Ovary (tissue), 7 donors: ENCODE measurements at regions not wholly inside any gene's neighbourhood (a gene's known extent, or its start where the extent isn't known, plus 50 kb on each side); places are given as distances from the start of the nearest gene placed in this dataset.

Experiments
- DNase-seq, 5 donors: peaks; one replicate each; pipeline ENCODE4 v3.0.0-alpha.2; 2019 to 2020
- H3K27ac ChIP-seq, 2 donors: fragments of 200-600 bp; one replicate each; pipeline versions ENCODE4 v1.5.1 to v1.8.0; 2019 to 2022
- H3K27me3 ChIP-seq: fragments of 200-600 bp; one replicate; pipeline ENCODE4 v1.8.0; 2022
- H3K36me3 ChIP-seq: fragments of 200-600 bp; sonication (generic); one replicate; pipeline ENCODE4 v1.5.1; 2019
- H3K4me1 ChIP-seq: one replicate; pipeline ENCODE4 v1.8.1; 2013; ENCODE audit warnings: mild to moderate bottlenecking, moderate library complexity; ENCODE audit not compliant: insufficient read depth
- H3K4me3 ChIP-seq: fragments of 200-600 bp; sonication (generic); one replicate; pipeline ENCODE4 v1.5.1; 2017
- H3K9me3 ChIP-seq, 2 donors: fragments of 200-600 bp in 1 of 2; sonication (generic) in 1 of 2; one replicate each; pipeline versions ENCODE4 v1.5.1 to v1.8.1; 2013 to 2019; ENCODE audit warnings: mild to moderate bottlenecking in 1 of 2, moderate library complexity in 1 of 2
- EP300 ChIP-seq: sonication (generic); formaldehyde crosslinking; IDR thresholded peaks from one replicate; pipeline ENCODE4 v1.6.1; 2017; ENCODE audit warnings: antibody characterized with exemption
- POLR2A ChIP-seq: fragments of 450-650 bp; IDR thresholded peaks from one replicate; pipeline ENCODE4 v1.6.1; 2017; ENCODE audit warnings: antibody characterized with exemption, mild to moderate bottlenecking, moderate library complexity
- WGBS, 3 donors: extraction: QIAGEN DNeasy Blood & Tissue Kit in 1 of 3; methylation state at CpG; one replicate each; pipeline versions ENCODE4 v1.1.5 to v1.1.7; 2013 to 2017; 5-methylcytosine and 5-hydroxymethylcytosine counted together
- intact Hi-C, 4 donors: fragments of 100-400 bp; cut with DNase I; formaldehyde crosslinking; loops; one replicate each; pipeline versions ENCODE4 v1.11.0 to v1.15.1; 2022 to 2023
- TF ChIP-seq, protein P1 (sequence below), 3 donors: fragments of 450-650 bp in 2 of 3; fragments of 200-600 bp in 1 of 3; IDR thresholded peaks; one replicate each; pipeline versions ENCODE4 v1.5.1 to v1.8.0; 2016 to 2022; ENCODE audit warnings: antibody characterized with exemption in 3 of 3, mild to moderate bottlenecking in 1 of 3
- donor health status: DM: no; HTN: no; CAD: no; lungs with moderate emphysema.
- donor health status: DM: no; HTN: no; CAD: no.
- donor health status: Bipolar disorder and iron deficiency.
- donor health status: DM: no; HTN: no; CAD: no.
- donor health status: DM: yes; HTN: yes; CAD: no.

DNA sequence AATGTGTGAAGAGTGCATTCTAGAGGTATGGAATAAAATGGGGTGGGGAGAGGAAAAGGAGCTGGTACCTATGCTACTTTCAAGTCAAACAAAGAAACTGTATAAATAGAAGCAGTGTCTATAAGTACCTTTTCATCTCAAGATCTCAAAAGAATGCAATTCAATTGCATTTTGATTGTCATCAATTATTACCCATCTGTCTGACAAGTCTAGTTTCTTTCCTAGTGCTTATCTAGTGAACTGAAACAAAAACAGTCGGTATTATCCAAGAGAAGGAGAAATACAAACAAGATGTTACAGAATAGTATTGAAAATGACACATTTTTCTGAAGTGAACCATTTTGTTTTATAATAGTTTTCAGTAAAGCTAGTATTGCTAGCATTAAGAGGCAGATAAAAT is 754.5 kb upstream of the LRRN3 start:
- Histone ChIP-seq H3K4me3 (no peak overlapping the region), H3K36me3 (no peaks in the 10 kb centered on the region), H3K9me3 (no peaks in the 10 kb centered on the region), H3K27me3 (no peaks in the 10 kb centered on the region), H3K27ac (no peak overlapping the region), H3K4me1 (no peaks in the 10 kb centered on the region)
- intact Hi-C loops, result no loop called here
- no peak for TF ChIP-seq POLR2A
- no peak for TF ChIP-seq EP300
- TF ChIP-seq, protein P1, sequence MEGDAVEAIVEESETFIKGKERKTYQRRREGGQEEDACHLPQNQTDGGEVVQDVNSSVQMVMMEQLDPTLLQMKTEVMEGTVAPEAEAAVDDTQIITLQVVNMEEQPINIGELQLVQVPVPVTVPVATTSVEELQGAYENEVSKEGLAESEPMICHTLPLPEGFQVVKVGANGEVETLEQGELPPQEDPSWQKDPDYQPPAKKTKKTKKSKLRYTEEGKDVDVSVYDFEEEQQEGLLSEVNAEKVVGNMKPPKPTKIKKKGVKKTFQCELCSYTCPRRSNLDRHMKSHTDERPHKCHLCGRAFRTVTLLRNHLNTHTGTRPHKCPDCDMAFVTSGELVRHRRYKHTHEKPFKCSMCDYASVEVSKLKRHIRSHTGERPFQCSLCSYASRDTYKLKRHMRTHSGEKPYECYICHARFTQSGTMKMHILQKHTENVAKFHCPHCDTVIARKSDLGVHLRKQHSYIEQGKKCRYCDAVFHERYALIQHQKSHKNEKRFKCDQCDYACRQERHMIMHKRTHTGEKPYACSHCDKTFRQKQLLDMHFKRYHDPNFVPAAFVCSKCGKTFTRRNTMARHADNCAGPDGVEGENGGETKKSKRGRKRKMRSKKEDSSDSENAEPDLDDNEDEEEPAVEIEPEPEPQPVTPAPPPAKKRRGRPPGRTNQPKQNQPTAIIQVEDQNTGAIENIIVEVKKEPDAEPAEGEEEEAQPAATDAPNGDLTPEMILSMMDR (IDR thresholded peaks at IDR 0.05), result no peak
- DNase-seq, result no peak
- 11 to 35% (median 21%) methylated on average over 1 of the region's 1 CpG for WGBS, 3 donors

DNA sequence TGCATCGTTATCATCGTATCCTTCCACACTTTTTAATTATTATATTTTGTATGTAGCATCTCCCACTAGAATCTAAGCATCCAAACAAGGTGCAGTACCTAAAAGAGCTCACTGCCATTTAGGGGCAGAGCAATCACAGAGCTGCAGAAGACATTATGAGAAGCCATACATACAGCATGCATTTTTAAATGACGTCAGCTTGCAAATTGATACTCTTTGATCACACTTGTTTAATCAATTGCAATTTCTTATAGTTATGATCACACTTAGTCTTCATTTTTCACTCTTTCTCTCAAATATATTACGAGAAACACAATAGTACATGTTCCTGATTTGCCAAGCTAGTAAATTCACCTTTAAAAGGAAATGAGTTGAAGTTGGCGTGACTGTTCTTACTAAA is 753.3 kb upstream of the LRRN3 start:
- TF ChIP-seq POLR2A (no peak), EP300 (no peak)
- TF ChIP-seq, protein P1 (IDR thresholded peaks at IDR 0.05), result no peak
- no peaks in the 10 kb centered on the region for H3K4me1 ChIP-seq
- no peaks in the 10 kb centered on the region for H3K9me3 ChIP-seq
- H3K36me3 ChIP-seq, result no peaks in the 10 kb centered on the region
- intact Hi-C loops, result no loop called here
- no peak for DNase-seq
- no peak overlapping the region for H3K4me3 ChIP-seq
- WGBS, 3 donors, result 94 to 96% (median 95%) methylated on average over 5 of the region's 5 CpGs
- no peak overlapping the region for H3K27ac ChIP-seq
- H3K27me3 ChIP-seq, result no peaks in the 10 kb centered on the region

DNA sequence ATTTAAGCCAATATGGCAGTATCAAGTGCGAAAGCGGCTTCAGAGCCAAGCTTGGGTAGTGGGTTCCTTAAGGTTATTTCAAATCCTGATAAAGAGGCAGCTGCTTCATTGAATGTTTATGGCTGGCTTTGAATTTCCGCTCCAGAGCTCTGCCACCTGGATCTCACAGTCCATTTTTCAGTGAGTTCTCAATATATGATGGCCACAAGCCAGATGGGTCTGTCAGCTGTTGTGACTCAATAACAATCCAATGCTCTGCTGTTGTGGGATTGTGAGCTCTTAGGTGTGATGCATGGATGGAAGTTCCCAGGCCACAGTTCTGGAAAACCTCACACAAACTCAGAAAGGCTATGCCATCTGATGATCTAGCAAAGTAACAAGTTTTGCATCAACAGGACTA is 743.8 kb upstream of the LRRN3 start:
- intact Hi-C loops, result no loop called here
- TF ChIP-seq EP300, result no peak
- TF ChIP-seq, protein P1 (IDR thresholded peaks at IDR 0.05), result no peak
- no peak for TF ChIP-seq POLR2A
- Histone ChIP-seq H3K36me3 (no peaks in the 10 kb centered on the region), H3K4me3 (no peak overlapping the region), H3K9me3 (no peaks in the 10 kb centered on the region), H3K27ac (no peak overlapping the region), H3K4me1 (no peaks in the 10 kb centered on the region), H3K27me3 (no peaks in the 10 kb centered on the region)
- WGBS, 3 donors, result 79 to 91% (median 90%) methylated on average over 3 of the region's 3 CpGs
- no peak for DNase-seq

DNA sequence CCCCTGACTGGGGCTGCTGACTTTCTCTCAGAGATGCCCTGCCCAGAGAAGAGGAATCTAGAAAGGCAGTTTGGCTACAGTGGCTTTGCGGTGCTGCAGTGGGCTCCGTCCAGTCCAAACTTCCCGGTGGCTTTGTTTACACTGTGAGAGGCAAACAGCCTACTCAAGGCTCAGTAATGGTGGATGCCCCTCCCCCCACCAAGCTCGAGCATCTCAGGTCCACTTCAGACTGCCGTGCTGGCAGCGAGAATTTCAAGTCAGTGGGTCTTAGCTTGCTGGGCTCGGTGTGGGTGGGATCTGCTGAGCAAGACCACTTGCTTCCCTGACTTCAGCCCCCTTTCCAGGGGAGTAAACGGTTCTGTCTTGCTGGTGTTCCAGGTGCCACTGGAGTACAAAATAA is 734.5 kb upstream of the LRRN3 start:
- DNase-seq, result no peak
- H3K27ac ChIP-seq, result no peak overlapping the region
- H3K4me1 ChIP-seq, result no peaks in the 10 kb centered on the region
- no peak overlapping the region for H3K4me3 ChIP-seq
- H3K9me3 ChIP-seq, result no peaks in the 10 kb centered on the region
- no peaks in the 10 kb centered on the region for H3K27me3 ChIP-seq
- TF ChIP-seq EP300 (no peak), POLR2A (no peak)
- TF ChIP-seq, protein P1 (IDR thresholded peaks at IDR 0.05), result no peak
- WGBS, 3 donors, result 75 to 91% (median 84%) methylated on average over 8 of the region's 8 CpGs
- H3K36me3 ChIP-seq, result no peaks in the 10 kb centered on the region
- intact Hi-C loops, result no loop called here

DNA sequence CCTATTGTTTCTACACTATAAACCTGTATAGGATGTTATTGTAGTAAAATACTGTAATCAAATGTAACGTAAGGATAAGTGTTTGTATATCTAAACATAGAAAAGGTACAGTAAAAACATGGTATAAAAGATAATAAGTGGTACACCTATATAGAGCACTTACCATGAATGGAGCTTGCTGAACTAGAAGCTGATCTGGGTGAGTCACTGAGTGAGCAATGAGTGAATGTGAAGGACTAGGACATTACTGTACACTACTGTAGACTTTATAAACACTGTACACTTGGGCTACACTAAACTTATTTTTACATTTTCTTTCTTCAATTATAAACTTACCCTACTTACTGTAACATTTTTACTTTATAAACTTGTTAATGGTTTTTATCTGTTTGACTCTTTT is 732.9 kb upstream of the LRRN3 start:
- DNase-seq, result no peak
- intact Hi-C loops, result no loop called here
- TF ChIP-seq EP300 (no peak), POLR2A (no peak)
- TF ChIP-seq, protein P1 (IDR thresholded peaks at IDR 0.05), result no peak
- H3K9me3 ChIP-seq, result no peaks in the 10 kb centered on the region
- H3K27me3 ChIP-seq, result no peaks in the 10 kb centered on the region
- no peak overlapping the region for H3K27ac ChIP-seq
- H3K4me3 ChIP-seq, result no peak overlapping the region
- WGBS, 3 donors, result 73 to 88% (median 78%) methylated on average over 1 of the region's 1 CpG
- H3K36me3 ChIP-seq, result no peaks in the 10 kb centered on the region
- no peaks in the 10 kb centered on the region for H3K4me1 ChIP-seq
